ENCODE measurements at regions not wholly inside any gene's neighbourhood (a gene's known extent, or its start where the extent isn't known, plus 50 kb on each side); places are given as distances from the start of the nearest gene placed in this dataset.

DNA sequence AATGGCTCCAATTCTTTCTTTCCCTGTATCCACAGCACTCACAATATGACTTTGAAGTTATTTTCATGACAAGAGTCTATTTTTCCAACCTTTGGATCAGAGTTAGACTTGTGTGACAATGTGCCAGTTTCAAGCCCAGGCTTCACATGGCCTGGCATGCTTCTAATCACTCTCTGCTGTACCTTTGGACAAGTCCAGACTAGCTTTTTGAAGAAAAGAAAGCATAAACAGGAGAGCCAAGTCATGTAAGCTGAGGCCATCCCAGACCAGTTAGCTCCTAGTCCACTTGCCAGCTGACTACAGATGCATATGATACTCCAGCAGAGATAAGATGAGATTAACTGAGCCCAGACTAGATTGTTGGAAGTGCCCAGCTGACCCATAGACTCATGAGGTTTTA is 513.6 kb upstream of the C9orf72 start:
- H3K9ac ChIP-seq (ENCODE audit: low read length), result no peak overlapping the region
- H3K27me3 ChIP-seq (ENCODE audit: insufficient read depth, low read length), result no peaks in the 10 kb centered on the region
- no peaks in the 10 kb centered on the region for H3K4me1 ChIP-seq (ENCODE audit: insufficient read depth, low read length, severe bottlenecking)
- no peaks in the 10 kb centered on the region for H3K9me3 ChIP-seq (ENCODE audit: low read length)
- H3F3A ChIP-seq (ENCODE audit: insufficient read depth, low read length), result no peaks in the 10 kb centered on the region
- no peaks in the 10 kb centered on the region for H4K20me1 ChIP-seq (ENCODE audit: insufficient read depth, low read length)
- H3K9me2 ChIP-seq (ENCODE audit: low read depth, low read length), result no peaks in the 10 kb centered on the region
- H3K4me2 ChIP-seq (ENCODE audit: low read length), result no peak overlapping the region
- H3K4me3 ChIP-seq (ENCODE audit: low read depth, low read length, poor library complexity, severe bottlenecking), result no peak overlapping the region
- H2AFZ ChIP-seq (ENCODE audit: low read length), result no peak overlapping the region
- H3K27ac ChIP-seq (ENCODE audit: low read depth, low read length, poor library complexity, severe bottlenecking), result no peak overlapping the region
- no peaks in the 10 kb centered on the region for H3K79me2 ChIP-seq (ENCODE audit: insufficient read depth, low read length)
- TF ChIP-seq, protein P1, sequence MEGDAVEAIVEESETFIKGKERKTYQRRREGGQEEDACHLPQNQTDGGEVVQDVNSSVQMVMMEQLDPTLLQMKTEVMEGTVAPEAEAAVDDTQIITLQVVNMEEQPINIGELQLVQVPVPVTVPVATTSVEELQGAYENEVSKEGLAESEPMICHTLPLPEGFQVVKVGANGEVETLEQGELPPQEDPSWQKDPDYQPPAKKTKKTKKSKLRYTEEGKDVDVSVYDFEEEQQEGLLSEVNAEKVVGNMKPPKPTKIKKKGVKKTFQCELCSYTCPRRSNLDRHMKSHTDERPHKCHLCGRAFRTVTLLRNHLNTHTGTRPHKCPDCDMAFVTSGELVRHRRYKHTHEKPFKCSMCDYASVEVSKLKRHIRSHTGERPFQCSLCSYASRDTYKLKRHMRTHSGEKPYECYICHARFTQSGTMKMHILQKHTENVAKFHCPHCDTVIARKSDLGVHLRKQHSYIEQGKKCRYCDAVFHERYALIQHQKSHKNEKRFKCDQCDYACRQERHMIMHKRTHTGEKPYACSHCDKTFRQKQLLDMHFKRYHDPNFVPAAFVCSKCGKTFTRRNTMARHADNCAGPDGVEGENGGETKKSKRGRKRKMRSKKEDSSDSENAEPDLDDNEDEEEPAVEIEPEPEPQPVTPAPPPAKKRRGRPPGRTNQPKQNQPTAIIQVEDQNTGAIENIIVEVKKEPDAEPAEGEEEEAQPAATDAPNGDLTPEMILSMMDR (IDR thresholded peaks at IDR 0.05; ENCODE audit: low read length), result no peak
- no peak for TF ChIP-seq EZH2 (IDR thresholded peaks at IDR 0.05; ENCODE audit: borderline replicate concordance, low read length)
- H3K36me3 ChIP-seq (ENCODE audit: insufficient read depth, low read length), result no peaks in the 10 kb centered on the region

DNA sequence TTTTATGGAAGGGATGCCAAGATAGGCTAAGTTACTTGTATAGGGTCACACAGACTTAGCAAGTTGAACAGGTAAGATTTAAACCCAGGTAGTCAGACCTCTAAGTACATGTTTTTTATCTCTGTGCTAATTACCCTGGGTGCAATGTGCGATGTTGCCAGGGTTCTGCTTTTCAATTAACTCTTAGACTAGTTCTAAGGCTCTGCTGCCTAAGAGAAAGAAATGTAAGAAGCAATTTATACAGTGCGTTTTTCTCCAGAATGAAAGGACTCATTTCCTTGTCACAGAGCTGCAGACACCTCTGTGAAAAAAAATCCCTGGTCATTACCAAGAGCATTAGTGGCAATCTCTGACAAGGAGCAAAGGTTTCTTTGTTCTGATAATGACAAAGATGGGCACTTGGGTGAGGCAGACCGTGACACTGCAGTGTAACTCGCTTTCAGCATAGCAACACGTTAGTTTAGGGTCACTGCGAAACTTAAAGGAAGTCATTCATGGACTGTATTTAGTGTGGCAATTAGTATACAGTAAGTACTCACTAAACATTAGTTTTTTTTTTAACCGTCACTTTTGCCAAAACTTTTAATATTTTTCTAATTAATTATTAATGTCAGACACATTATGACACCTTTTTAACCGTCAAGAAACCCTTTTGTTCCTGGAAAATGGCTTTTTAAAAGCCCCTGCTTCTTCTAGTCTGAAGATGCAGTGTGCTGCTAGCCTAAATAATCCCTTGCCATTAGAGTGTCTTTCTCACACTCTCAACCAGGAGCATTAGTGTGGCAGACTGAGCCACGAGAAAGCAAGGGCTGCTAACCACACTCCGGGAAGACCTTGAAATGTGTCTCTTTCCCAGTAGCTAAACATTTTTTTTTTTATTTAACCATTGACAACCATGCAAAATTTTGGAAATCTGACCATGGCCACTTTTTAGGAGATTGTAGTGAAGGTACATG is 520.0 kb upstream of the C9orf72 start:
- Histone ChIP-seq H3K27me3 (ENCODE audit: insufficient read depth, low read length) (no peaks in the 10 kb centered on the region), H3K9ac (ENCODE audit: low read length) (no peak overlapping the region), H4K20me1 (ENCODE audit: insufficient read depth, low read length) (no peaks in the 10 kb centered on the region), H3K79me2 (ENCODE audit: insufficient read depth, low read length) (no peaks in the 10 kb centered on the region), H3F3A (ENCODE audit: insufficient read depth, low read length) (no peaks in the 10 kb centered on the region), H2AFZ (ENCODE audit: low read length) (no peak overlapping the region), H3K9me3 (ENCODE audit: low read length) (no peaks in the 10 kb centered on the region), H3K4me2 (ENCODE audit: low read length) (no peak overlapping the region), H3K4me3 (ENCODE audit: low read depth, low read length, poor library complexity, severe bottlenecking) (no peak overlapping the region), H3K4me1 (ENCODE audit: insufficient read depth, low read length, severe bottlenecking) (no peaks in the 10 kb centered on the region), H3K9me2 (ENCODE audit: low read depth, low read length) (no peaks in the 10 kb centered on the region), H3K27ac (ENCODE audit: low read depth, low read length, poor library complexity, severe bottlenecking) (no peak overlapping the region), H3K36me3 (ENCODE audit: insufficient read depth, low read length) (no peaks in the 10 kb centered on the region)
- TF ChIP-seq, protein P1 (IDR thresholded peaks at IDR 0.05; ENCODE audit: low read length), result no peak
- no peak for TF ChIP-seq EZH2 (IDR thresholded peaks at IDR 0.05; ENCODE audit: borderline replicate concordance, low read length)

DNA sequence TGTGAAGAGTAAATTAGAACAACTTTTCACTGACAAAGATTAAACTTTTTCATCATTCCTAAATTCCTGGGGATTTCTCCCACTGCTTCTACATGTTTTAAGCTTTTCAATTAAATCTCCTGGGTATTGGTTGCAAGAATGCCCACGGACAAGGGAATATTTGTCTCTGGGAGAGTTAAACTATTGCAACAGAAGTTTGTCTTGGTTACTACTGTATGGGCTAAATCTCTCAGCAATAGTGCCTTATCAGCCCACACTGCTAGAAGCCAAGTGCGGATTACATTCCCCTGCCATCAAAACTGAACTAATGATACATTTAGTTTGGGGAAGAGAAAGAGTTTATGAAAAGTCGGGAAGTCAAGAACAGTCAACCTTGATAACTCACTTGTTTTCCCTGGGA is 528.2 kb upstream of the C9orf72 start:
- H3K79me2 ChIP-seq (ENCODE audit: insufficient read depth, low read length), result no peaks in the 10 kb centered on the region
- H3K27me3 ChIP-seq (ENCODE audit: insufficient read depth, low read length), result no peaks in the 10 kb centered on the region
- H3K9me3 ChIP-seq (ENCODE audit: low read length), result no peaks in the 10 kb centered on the region
- TF ChIP-seq, protein P1 (IDR thresholded peaks at IDR 0.05; ENCODE audit: low read length), result no peak
- TF ChIP-seq EZH2 (IDR thresholded peaks at IDR 0.05; ENCODE audit: borderline replicate concordance, low read length), result no peak
- H3K36me3 ChIP-seq (ENCODE audit: insufficient read depth, low read length), result no peaks in the 10 kb centered on the region
- no peak overlapping the region for H3K4me3 ChIP-seq (ENCODE audit: low read depth, low read length, poor library complexity, severe bottlenecking)
- H4K20me1 ChIP-seq (ENCODE audit: insufficient read depth, low read length), result no peaks in the 10 kb centered on the region
- H3K9ac ChIP-seq (ENCODE audit: low read length), result no peak overlapping the region
- no peak overlapping the region for H3K27ac ChIP-seq (ENCODE audit: low read depth, low read length, poor library complexity, severe bottlenecking)
- H3K4me1 ChIP-seq (ENCODE audit: insufficient read depth, low read length, severe bottlenecking), result no peaks in the 10 kb centered on the region
- no peak overlapping the region for H3K4me2 ChIP-seq (ENCODE audit: low read length)
- no peak overlapping the region for H2AFZ ChIP-seq (ENCODE audit: low read length)
- no peaks in the 10 kb centered on the region for H3K9me2 ChIP-seq (ENCODE audit: low read depth, low read length)
- H3F3A ChIP-seq (ENCODE audit: insufficient read depth, low read length), result no peaks in the 10 kb centered on the region
